22Rv1 (cell line): ENCODE measurements at regions not wholly inside any gene's neighbourhood (a gene's known extent, or its start where the extent isn't known, plus 50 kb on each side); places are given as distances from the start of the nearest gene placed in this dataset.

Source experiments
- CTCF ChIP-seq: fragments of 450-650 bp; IDR thresholded peaks from 2 replicates; pipeline ENCODE4 v1.5.1; 2017; ENCODE audit warnings: mild to moderate bottlenecking
- ZFX ChIP-seq: fragments of 450-650 bp; IDR thresholded peaks from 2 replicates; pipeline ENCODE4 v1.6.1; 2017; ENCODE audit warnings: antibody characterized with exemption, borderline replicate concordance

GRCh38 chr3:168473334-168473890, 377.7 kb upstream of the GOLIM4 start:
- TF ChIP-seq CTCF (no peak), ZFX (no peak)
